ENCODE measurements at regions not wholly inside any gene's neighbourhood (a gene's known extent, or its start where the extent isn't known, plus 50 kb on each side); places are given as distances from the start of the nearest gene placed in this dataset.

GRCh38 chr1:29861446-29861845 is 625.1 kb downstream of the PTPRU start:
- H3K9me3 ChIP-seq (ENCODE audit: severe bottlenecking) = peaks cover 6% of the 10 kb centered on the region
- DNase-seq = no peak
- H3K36me3 ChIP-seq = no peaks in the 10 kb centered on the region
- TF ChIP-seq CTCF (IDR thresholded peaks at IDR 0.05; ENCODE audit: low read depth, low read length) = no peak
- H3K27ac ChIP-seq = no peak overlapping the region
- H3K27me3 ChIP-seq (ENCODE audit: insufficient read depth, low read depth, severe bottlenecking) = no peaks in the 10 kb centered on the region
- no peak overlapping the region for H3K4me3 ChIP-seq (ENCODE audit: low read depth, low read length)

- H3K36me3 ChIP-seq = no peaks in the 10 kb centered on the region
- no peak for DNase-seq
- no peaks in the 10 kb centered on the region for H3K27me3 ChIP-seq (ENCODE audit: insufficient read depth, low read depth, severe bottlenecking)
- TF ChIP-seq CTCF (IDR thresholded peaks at IDR 0.05; ENCODE audit: low read depth, low read length) = no peak
- peaks cover 6% of the 10 kb centered on the region for H3K9me3 ChIP-seq (ENCODE audit: severe bottlenecking)
- H3K4me3 ChIP-seq (ENCODE audit: low read depth, low read length) = no peak overlapping the region
- H3K27ac ChIP-seq = no peak overlapping the region
Measured at GRCh38 chr1:29860681-29861080, 624.4 kb downstream of the PTPRU start.

GRCh38 chr1:29860056-29860455 is 623.7 kb downstream of the PTPRU start:
- no peaks in the 10 kb centered on the region for H3K27me3 ChIP-seq (ENCODE audit: insufficient read depth, low read depth, severe bottlenecking)
- peaks cover 6% of the 10 kb centered on the region for H3K9me3 ChIP-seq (ENCODE audit: severe bottlenecking)
- H3K27ac ChIP-seq = no peak overlapping the region
- no peak for DNase-seq
- no peak for TF ChIP-seq CTCF (IDR thresholded peaks at IDR 0.05; ENCODE audit: low read depth, low read length)
- no peaks in the 10 kb centered on the region for H3K36me3 ChIP-seq
- H3K4me3 ChIP-seq (ENCODE audit: low read depth, low read length) = no peak overlapping the region

- TF ChIP-seq CTCF (IDR thresholded peaks at IDR 0.05; ENCODE audit: low read depth, low read length) = no peak
Measured at GRCh38 chr1:29859126-29859525, 622.8 kb downstream of the PTPRU start.

GRCh38 chr1:29858646-29859045 is 622.3 kb downstream of the PTPRU start:
- Histone ChIP-seq H3K36me3 (no peaks in the 10 kb centered on the region), H3K9me3 (ENCODE audit: severe bottlenecking) (peaks cover 6% of the 10 kb centered on the region), H3K27ac (no peak overlapping the region), H3K4me3 (ENCODE audit: low read depth, low read length) (no peak overlapping the region), H3K27me3 (ENCODE audit: insufficient read depth, low read depth, severe bottlenecking) (no peaks in the 10 kb centered on the region)
- no peak for TF ChIP-seq CTCF (IDR thresholded peaks at IDR 0.05; ENCODE audit: low read depth, low read length)
- no peak for DNase-seq

More at GRCh38 chr1:29859126-29859525, 622.8 kb downstream of the PTPRU start:
- DNase-seq = no peak
- Histone ChIP-seq H3K27ac (no peak overlapping the region), H3K27me3 (ENCODE audit: insufficient read depth, low read depth, severe bottlenecking) (no peaks in the 10 kb centered on the region), H3K4me3 (ENCODE audit: low read depth, low read length) (no peak overlapping the region), H3K36me3 (no peaks in the 10 kb centered on the region), H3K9me3 (ENCODE audit: severe bottlenecking) (peaks cover 6% of the 10 kb centered on the region)

GRCh38 chr1:29856340-29857114 is 620.2 kb downstream of the PTPRU start:
- H3K4me3 ChIP-seq (ENCODE audit: low read depth, low read length) = no peak overlapping the region
- no peak for DNase-seq
- H3K27ac ChIP-seq = no peak overlapping the region
- H3K9me3 ChIP-seq (ENCODE audit: severe bottlenecking) = peaks cover 6% of the 10 kb centered on the region
- TF ChIP-seq CTCF (IDR thresholded peaks at IDR 0.05; ENCODE audit: low read depth, low read length) = no peak
- no peaks in the 10 kb centered on the region for H3K27me3 ChIP-seq (ENCODE audit: insufficient read depth, low read depth, severe bottlenecking)
- no peaks in the 10 kb centered on the region for H3K36me3 ChIP-seq
